Hepatocyte (in vitro differentiated cells): ENCODE measurements at regions not wholly inside any gene's neighbourhood (a gene's known extent, or its start where the extent isn't known, plus 50 kb on each side); places are given as distances from the start of the nearest gene placed in this dataset.

ENCODE experiments used
- DNase-seq: peaks from one replicate; pipeline ENCODE4 v3.0.0-alpha.2; 2016; ENCODE audit warnings: low spot score
- H2AFZ ChIP-seq: fragments of 200-600 bp; sonication (generic); 2 replicates; pipeline ENCODE4 v1.6.0; 2016; ENCODE audit warnings: antibody characterized with exemption, mild to moderate bottlenecking
- H3K27ac ChIP-seq: fragments of 200-600 bp; sonication (generic); 2 replicates; pipeline ENCODE4 v1.5.1; 2016; ENCODE audit warnings: mild to moderate bottlenecking
- H3K27me3 ChIP-seq: fragments of 200-600 bp; sonication (generic); 2 replicates; pipeline ENCODE4 v1.6.1; 2016
- H3K36me3 ChIP-seq: fragments of 200-600 bp; sonication (generic); replicated peaks from 2 replicates; pipeline ENCODE4 v1.5.1; 2016; ENCODE audit warnings: low read depth; ENCODE audit not compliant: insufficient read depth
- H3K4me1 ChIP-seq: fragments of 200-600 bp; sonication (generic); 2 replicates; pipeline ENCODE4 v1.5.1; 2016; ENCODE audit warnings: mild to moderate bottlenecking, moderate library complexity; ENCODE audit not compliant: insufficient read depth
- H3K4me2 ChIP-seq: fragments of 200-600 bp; sonication (generic); 2 replicates; pipeline ENCODE4 v1.6.0; 2016
- H3K4me3 ChIP-seq: fragments of 200-600 bp; sonication (generic); 2 replicates; pipeline ENCODE4 v1.5.1; 2016; ENCODE audit warnings: mild to moderate bottlenecking
- H3K79me2 ChIP-seq: fragments of 200-600 bp; sonication (generic); 2 replicates; pipeline ENCODE4 v1.6.0; 2017; ENCODE audit warnings: mild to moderate bottlenecking
- H3K9me2 ChIP-seq: fragments of 200-600 bp; sonication (generic); replicated peaks from 2 replicates; pipeline ENCODE4 v1.6.0; 2017; ENCODE audit warnings: mild to moderate bottlenecking; ENCODE audit not compliant: insufficient read depth
- H3K9me3 ChIP-seq: fragments of 200-600 bp; sonication (generic); 2 replicates; pipeline ENCODE4 v1.5.1; 2016; ENCODE audit warnings: low read depth, mild to moderate bottlenecking
- H4K20me1 ChIP-seq: fragments of 200-600 bp; sonication (generic); 2 replicates; pipeline ENCODE4 v1.6.0; 2016; ENCODE audit warnings: mild to moderate bottlenecking; ENCODE audit not compliant: insufficient read depth, poor library complexity, severe bottlenecking
- EZH2 ChIP-seq: fragments of 200-600 bp; sonication (generic); IDR thresholded peaks from 2 replicates; pipeline ENCODE4 v1.6.1; 2016; ENCODE audit warnings: antibody characterized with exemption, mild to moderate bottlenecking, borderline replicate concordance
- EZH2phosphoT487 ChIP-seq: fragments of 200-600 bp; sonication (generic); IDR thresholded peaks from one replicate; pipeline ENCODE4 v1.6.1; 2018; ENCODE audit warnings: antibody characterized with exemption, mild to moderate bottlenecking, low read depth, moderate library complexity; ENCODE audit not compliant: unreplicated experiment, severe bottlenecking
- WGBS: methylation state at CpG from one replicate; pipeline ENCODE4 v1.1.6; 2016; ENCODE audit warnings: low lambda C conversion rate; ENCODE audit errors: missing lambda C conversion rate; 5-methylcytosine and 5-hydroxymethylcytosine counted together
- TF ChIP-seq, protein P1 (sequence below): fragments of 200-600 bp; sonication (generic); IDR thresholded peaks from 2 replicates; pipeline ENCODE4 v1.5.1; 2016; ENCODE audit warnings: antibody characterized with exemption, mild to moderate bottlenecking; ENCODE audit not compliant: poor library complexity

DNA sequence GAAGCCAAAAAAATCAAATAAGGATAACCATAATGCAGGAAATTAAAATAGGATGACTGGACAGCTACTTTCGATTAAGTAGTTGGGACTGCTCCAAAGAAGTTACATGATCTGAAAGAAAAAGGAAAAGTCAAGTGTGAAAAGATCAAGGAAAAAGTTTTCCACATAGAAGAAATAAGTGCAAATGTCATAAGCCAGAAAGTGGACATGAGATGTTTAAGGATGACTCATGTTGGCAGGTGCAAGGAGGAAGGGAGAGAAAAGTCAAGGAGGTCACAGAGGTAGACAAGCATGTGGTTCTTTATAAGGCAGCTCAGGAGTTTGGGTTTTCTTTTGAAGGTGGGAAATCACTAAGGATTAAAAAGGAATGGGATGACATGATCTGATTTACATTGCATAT is 89.8 kb upstream of the GPRIN3 start:
- Histone ChIP-seq H3K27me3 (no peaks in the 10 kb centered on the region), H3K9me3 (no peaks in the 10 kb centered on the region), H3K4me2 (no peak overlapping the region), H3K79me2 (no peaks in the 10 kb centered on the region), H3K36me3 (no peaks in the 10 kb centered on the region), H3K27ac (no peak overlapping the region), H3K4me1 (no peaks in the 10 kb centered on the region), H2AFZ (no peak overlapping the region), H3K4me3 (no peak overlapping the region), H4K20me1 (no peaks in the 10 kb centered on the region), H3K9me2 (no peaks in the 10 kb centered on the region)
- no peak for DNase-seq
- TF ChIP-seq EZH2phosphoT487: no peak
- TF ChIP-seq, protein P1, sequence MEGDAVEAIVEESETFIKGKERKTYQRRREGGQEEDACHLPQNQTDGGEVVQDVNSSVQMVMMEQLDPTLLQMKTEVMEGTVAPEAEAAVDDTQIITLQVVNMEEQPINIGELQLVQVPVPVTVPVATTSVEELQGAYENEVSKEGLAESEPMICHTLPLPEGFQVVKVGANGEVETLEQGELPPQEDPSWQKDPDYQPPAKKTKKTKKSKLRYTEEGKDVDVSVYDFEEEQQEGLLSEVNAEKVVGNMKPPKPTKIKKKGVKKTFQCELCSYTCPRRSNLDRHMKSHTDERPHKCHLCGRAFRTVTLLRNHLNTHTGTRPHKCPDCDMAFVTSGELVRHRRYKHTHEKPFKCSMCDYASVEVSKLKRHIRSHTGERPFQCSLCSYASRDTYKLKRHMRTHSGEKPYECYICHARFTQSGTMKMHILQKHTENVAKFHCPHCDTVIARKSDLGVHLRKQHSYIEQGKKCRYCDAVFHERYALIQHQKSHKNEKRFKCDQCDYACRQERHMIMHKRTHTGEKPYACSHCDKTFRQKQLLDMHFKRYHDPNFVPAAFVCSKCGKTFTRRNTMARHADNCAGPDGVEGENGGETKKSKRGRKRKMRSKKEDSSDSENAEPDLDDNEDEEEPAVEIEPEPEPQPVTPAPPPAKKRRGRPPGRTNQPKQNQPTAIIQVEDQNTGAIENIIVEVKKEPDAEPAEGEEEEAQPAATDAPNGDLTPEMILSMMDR: no peak
- no peak for TF ChIP-seq EZH2
- WGBS: 89% methylated on average over 1 of the region's 1 CpG

DNA sequence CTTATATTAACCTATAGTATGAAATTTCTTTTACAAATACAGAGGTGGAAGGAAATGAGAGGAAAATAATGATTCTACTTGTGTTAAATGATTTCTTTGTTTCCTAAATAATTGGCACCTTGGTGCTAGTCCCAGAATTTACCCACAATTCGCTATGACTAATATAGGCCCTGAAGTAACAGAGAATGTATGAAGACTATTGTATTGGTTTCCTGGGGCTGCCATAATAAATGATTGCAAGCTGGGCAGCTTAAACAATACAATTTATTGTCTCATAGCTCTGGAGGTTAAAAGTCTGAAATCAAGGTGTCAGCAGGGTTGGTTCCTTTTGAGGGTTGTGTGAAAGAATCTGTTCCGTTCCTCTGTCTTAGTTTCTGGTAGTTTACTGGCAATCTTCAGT is 74.8 kb upstream of the GPRIN3 start:
- TF ChIP-seq EZH2phosphoT487: no peak
- TF ChIP-seq EZH2: no peak
- TF ChIP-seq, protein P1: no peak
- Histone ChIP-seq H3K4me2 (no peak overlapping the region), H2AFZ (no peak overlapping the region), H3K36me3 (no peaks in the 10 kb centered on the region), H3K9me2 (no peaks in the 10 kb centered on the region), H4K20me1 (no peaks in the 10 kb centered on the region), H3K9me3 (no peaks in the 10 kb centered on the region), H3K79me2 (no peaks in the 10 kb centered on the region), H3K27me3 (no peaks in the 10 kb centered on the region), H3K4me1 (no peaks in the 10 kb centered on the region), H3K27ac (no peak overlapping the region), H3K4me3 (no peak overlapping the region)
- DNase-seq: no peak
- WGBS: 96% methylated on average over 2 of the region's 2 CpGs

DNA sequence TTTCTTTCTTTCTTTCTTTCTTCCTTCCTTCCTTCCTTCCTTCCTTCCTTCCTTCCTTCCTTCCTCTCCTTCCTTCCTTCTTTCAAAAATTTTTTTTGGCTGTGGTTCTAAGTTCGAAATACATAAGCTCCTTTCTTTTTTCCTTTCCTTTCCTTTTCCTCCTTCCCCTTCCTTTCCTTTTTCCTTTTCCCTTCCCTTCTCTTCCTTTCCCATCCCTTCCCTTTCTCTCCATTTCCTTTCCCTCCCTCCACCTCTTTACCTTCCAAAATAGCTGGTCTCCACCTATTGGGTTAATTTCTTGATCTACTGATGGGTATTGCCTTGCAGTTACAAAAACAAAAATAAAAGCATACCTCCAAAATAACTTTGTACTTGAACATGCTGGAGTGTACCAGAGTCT is 73.4 kb upstream of the GPRIN3 start:
- Histone ChIP-seq H3K27me3 (no peaks in the 10 kb centered on the region), H3K9me3 (no peaks in the 10 kb centered on the region), H3K9me2 (no peaks in the 10 kb centered on the region), H4K20me1 (no peaks in the 10 kb centered on the region), H3K4me3 (no peak overlapping the region), H3K27ac (no peak overlapping the region), H3K4me2 (no peak overlapping the region), H3K79me2 (no peaks in the 10 kb centered on the region), H3K4me1 (no peaks in the 10 kb centered on the region), H2AFZ (no peak overlapping the region), H3K36me3 (no peaks in the 10 kb centered on the region)
- no peak for TF ChIP-seq EZH2phosphoT487
- TF ChIP-seq EZH2: no peak
- TF ChIP-seq, protein P1: no peak
- no peak for DNase-seq
- WGBS: 92% methylated on average over 1 of the region's 1 CpG

DNA sequence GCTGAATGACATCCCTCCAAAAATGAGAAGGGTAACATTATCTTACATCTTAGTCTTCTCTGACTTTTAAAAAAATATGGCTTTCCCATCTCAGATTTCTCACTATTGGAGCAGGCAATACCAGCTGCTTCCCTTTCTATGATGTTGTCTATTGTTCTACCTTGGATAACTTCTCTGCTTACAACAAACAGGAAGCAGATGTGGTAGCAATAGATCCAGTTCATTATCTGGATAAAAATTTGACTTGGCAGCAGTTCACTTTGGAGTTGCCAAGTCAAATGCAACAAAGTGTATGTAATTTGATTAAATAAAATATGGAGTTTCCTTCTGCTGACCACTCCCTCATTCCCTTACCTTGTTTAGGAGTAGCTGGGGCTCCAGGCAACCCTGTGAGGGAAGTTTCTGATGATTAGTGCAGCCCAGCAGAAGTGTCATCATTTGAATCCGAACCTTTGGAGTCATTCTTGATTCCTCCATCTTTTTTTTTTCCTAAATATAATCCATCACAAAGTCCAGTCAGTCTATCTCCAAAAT is 72.0 kb upstream of the GPRIN3 start:
- no peak for DNase-seq
- Histone ChIP-seq H3K36me3 (no peaks in the 10 kb centered on the region), H3K79me2 (no peaks in the 10 kb centered on the region), H3K9me2 (no peaks in the 10 kb centered on the region), H2AFZ (no peak overlapping the region), H3K27ac (no peak overlapping the region), H3K27me3 (no peaks in the 10 kb centered on the region), H3K4me3 (no peak overlapping the region), H3K4me1 (no peaks in the 10 kb centered on the region), H3K4me2 (no peak overlapping the region), H3K9me3 (no peaks in the 10 kb centered on the region), H4K20me1 (no peaks in the 10 kb centered on the region)
- 89% methylated on average over 1 of the region's 1 CpG for WGBS
- no peak for TF ChIP-seq EZH2phosphoT487
- no peak for TF ChIP-seq EZH2
- TF ChIP-seq, protein P1: no peak
